Stimulated activated CD4-positive, alpha-beta T cell treated with anti-CD3 and anti-CD28 coated beads, Interleukin-4, amount 100 ng/mL, for 24 hours (primary cell): ENCODE measurements at regions not wholly inside any gene's neighbourhood (a gene's known extent, or its start where the extent isn't known, plus 50 kb on each side); places are given as distances from the start of the nearest gene placed in this dataset.

Source experiments
- DNase-seq: peaks from one replicate; pipeline ENCODE4 v3.0.0-alpha.2; 2020

DNA sequence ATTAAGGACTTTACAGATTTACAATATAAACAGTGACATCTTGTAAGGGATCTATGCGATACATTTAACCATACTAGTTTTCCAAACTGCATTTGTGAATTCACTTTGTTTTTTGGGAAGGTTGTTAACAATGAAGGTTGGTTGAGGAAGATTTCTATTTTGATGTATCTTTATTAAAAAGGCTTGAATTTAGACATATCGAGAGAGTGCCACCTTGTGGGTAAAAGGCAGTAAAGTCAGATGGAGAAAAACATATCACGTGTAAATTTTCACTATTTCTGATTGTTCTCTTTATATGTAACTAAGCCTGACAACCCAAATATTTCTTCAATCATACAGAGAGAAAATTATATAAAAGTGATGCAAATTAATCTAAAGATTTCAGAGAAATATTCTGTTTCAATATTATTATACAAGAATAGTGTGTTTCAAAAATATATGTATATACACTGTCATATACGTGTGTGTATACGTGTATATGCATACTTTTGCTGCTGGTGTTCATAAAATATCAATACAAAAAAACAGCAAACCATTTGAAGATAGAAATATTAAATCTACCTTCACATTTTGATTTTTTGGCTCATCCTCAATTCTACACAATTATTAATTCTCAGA is 988.6 kb downstream of the SORCS1 start:
- no peak for DNase-seq

DNA sequence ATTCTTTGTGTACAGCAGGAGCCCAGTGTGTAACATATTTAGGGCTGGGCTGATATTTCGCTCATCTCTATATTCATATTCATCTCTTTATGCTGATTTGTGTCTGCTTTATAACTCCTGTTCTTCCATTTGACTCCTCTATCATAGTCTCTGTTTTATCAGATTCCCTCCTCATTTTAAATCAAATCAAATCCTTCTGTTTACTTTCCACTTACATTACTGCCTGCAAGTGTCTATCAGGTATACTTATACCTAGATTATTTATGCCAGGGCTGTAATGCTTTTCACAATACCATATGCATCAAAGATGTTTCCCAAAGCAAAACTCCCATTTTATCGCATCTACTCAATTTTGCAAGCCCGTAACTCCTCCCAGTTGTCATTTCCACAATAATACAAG is 990.7 kb downstream of the SORCS1 start:
- DNase-seq: no peak

DNA sequence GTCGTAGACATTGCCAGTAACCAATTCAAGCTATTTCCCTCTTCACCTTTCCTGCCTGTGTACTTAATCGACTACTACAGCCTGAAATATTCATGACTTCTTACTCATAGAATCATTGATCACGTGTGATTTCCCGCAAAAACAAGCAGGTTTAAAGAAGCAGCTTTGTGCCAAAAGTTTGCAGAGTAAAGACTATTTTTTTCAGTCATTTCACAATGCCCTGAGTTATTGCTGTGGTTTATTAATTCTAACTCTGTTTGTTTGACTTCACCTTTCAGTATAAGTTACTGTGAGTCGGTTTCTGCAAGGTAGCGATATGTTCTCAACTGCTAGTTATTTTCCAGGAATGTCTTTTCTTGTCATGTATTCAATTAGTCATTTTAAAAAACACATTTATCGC is 995.3 kb downstream of the SORCS1 start:
- no peak for DNase-seq

DNA sequence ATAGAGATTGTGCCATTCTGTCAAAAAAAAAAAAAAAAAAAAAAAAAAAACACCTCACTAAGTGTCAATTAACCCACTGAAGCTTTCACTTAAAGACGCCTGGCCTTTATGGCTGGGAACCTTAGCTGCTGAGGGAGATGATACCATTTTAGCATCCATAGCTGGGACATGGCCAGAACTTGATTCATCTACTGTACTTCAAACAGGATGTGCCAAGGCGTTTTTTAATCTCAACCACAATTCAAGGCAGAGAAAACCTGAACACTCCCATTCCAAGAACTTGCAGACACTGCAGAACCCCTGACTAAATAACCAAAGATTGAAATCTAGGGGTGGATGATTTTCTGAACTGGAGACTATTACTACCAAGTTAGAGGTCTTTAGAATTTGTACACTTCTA is 996.6 kb downstream of the SORCS1 start:
- no peak for DNase-seq

DNA sequence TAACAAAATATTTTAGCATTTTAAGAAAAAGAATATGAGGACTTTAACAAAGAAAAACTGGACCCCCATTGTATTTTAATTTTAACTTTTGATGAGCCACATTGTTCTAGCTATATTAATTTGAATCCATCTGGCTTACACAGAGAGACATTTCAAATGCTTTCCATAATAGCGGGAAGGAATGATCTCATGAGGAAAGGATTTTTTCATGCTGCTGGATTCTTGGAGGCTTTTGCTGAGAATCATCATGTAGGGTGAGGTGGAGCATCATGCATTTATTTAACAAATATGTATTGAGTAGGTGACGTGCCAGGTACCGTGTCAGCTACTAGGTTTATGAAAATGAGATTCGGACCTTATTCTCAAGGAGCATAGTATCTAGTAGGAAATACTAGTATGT is 1006.3 kb downstream of the SORCS1 start:
- no peak for DNase-seq

DNA sequence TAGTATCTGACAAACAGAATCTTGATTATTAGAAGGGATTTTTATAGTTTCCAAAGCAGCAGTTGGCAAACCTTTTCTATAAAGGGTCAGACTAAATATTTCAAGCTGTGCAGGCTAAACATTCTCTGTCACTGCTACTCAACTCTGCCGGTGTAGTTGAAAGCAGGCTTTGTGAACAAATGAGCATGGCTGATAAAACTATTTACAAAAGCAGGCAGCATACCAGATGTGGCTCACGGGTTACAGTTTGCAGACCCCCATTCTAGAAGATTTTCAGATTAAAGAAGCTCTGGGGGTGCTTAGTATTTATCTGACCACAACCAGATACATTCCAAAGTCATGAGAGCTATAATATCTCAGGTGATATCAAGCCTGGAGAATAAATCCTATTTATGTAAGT is 1017.5 kb downstream of the SORCS1 start:
- no peak for DNase-seq

DNA sequence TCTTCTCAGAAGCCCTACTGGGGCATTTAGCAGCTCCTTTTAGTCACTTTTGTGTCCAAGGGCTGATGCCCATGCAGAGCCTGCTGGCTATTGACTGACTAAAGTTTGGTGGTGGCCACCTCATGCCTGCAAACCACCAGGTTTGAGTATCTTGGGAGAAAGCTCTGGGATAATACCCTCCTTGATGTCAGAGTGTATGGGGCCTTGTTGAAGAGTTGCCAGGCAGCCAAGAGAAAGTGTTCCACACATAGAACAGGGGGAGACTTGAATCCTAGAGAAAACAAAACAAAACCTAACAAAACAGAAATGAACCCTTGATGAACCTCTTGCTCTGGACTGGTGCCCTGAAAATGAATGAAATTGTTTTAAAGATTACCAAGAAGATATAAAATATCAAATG is 1024.6 kb downstream of the SORCS1 start:
- DNase-seq: no peak

DNA sequence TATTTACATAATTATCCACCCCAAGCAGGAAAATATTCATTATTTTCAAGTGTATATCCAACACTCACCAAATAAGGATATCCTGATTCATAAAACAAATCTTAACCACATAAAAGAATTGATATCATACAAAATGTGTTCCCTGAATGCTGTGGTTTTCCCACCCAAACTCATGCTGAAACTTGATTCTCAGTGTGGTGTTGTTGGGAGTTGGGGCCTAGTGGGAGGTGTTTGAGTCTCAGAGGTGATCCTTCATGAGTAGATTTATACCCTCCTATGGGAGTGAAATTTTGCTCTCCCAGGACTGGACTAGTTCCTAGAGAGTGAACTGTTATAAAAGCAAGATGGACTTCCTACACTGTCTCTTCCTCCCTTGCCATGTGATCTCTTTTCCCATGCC is 1028.3 kb downstream of the SORCS1 start:
- DNase-seq: no peak

DNA sequence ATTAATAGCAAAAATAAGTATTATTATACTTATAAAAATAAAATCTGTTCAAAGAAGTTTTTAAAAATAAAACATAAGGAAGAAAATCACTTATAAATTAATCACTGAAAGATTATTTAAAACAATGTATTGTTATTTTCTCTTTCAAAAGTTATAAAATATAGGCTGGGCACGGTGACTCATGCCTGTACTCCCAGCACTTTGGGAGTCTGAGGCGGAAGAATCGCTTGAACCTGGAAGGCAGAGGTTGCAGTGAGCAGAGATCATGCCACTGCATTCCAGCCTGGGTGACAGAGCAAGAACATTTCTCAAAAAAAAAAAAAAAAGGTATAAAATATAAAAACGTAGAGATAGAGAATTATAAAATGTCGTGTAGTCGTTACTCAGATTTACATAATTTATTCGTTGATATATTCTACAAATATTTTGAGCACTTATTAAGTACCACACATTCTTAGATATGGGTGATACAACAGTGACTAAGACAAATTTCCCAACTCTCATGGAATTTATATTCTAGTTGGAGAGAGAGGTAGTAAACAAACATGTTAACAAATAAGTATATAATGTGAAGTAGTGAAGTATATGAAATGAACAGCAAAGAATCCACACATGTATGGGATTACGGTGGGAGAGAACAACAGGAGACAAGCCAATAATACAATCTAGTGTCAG is 1030.0 kb downstream of the SORCS1 start:
- no peak for DNase-seq

DNA sequence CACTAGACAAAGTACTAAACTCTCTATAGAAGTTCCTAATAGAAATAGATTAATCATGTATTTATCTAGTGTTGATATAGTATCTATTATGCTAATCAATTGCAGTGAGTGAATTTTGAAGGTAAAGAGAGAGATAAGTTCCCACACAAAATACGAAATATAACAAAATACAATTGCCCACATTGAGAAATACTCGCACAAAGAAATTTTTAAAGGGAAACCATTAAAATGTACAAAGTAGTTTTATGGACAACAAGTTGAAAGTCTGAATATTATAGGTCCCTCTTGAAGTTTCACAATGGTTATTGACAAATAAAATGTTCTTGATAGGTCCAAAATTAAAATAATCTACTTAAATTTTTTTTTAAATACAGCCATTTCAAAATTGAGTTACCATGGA is 1031.1 kb downstream of the SORCS1 start:
- no peak for DNase-seq

- DNase-seq: no peak
Observed at GRCh38 chr10:106132956-106133355, 1031.5 kb downstream of the SORCS1 start.

- DNase-seq: no peak
Observed at GRCh38 chr10:106114656-106115186, 1049.8 kb downstream of the SORCS1 start.

GRCh38 chr10:106111246-106111645 is 1053.3 kb downstream of the SORCS1 start:
- no peak for DNase-seq

- DNase-seq: no peak
Observed at GRCh38 chr10:106107706-106108105, 1056.8 kb downstream of the SORCS1 start.

DNA sequence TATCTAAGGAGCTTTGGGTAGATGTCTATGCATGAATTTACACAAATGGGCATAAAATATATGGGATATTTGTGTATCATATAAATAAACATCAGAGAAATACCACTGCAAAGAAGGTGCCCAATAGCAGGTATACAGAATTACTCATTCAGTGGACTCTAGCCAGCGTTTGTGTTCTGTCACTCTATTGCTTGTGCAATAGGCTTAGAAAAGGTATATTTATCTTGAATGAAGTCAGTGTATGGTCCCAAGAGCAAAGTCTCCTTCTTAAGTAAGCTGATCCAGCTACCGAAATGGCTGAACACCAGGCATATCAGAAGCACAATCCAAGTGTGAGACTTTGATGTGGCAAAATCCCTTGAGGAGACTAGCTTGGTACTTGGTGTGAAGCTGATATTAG is 1058.4 kb downstream of the SORCS1 start:
- no peak for DNase-seq

DNA sequence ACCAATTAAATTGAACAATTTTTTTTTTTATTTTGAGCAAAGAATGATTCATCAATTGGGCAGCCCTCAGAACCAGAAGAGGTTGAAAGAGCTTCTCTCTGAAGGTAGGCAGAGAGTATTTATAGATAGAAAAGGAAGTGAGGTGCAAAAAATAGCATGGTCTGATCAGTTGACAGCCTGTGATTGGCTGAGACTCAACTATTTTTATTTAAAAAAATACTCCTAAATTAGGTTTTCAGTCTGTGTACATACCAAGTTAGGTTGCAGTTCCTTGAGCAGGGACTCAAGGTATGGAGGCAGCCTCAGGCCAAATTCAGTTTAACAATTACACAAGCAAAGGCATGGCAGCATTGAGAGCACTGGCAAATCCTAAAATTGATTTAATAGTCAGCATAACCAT is 1074.7 kb downstream of the SORCS1 start:
- no peak for DNase-seq

- DNase-seq: no peak
Observed at GRCh38 chr10:106086391-106086790, 1078.1 kb downstream of the SORCS1 start.

DNA sequence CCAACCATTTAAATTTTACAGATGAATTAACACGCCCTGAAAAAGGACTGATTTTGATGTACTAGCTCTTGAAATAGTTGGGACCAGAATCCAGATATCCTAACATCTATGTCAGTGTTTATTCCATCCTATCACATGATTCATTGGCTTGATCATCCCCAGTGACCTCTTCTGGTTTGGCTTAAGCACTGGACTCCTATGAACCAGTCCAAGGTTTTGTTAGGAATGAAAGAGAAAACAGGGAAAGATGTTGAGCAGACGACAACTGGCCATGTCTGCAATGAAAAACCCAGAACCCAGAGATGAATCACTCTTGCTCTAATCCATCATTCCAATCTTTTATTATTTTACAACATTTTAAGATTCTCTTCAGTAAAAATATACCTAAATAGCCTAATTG is 1080.9 kb downstream of the SORCS1 start:
- DNase-seq: no peak

DNA sequence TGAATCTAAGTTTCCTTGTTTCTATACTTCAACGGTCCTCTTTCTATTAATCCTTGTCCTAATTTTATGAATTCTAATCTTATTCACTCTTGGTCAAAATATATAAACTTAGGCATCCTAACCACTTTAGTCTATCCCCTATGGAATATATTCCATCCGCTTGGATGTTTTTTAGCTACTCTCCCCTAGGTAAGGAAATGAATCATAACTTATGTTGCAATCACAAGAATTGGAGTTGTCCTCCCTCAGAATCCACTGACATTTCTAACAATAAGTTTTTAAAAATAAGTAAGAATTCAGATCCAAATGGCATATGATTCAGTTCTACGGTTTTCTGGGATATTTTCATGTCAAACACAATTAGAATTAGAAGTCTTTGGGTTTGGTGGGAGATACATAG is 1081.6 kb downstream of the SORCS1 start:
- DNase-seq: no peak

GRCh38 chr10:106078895-106079576 is 1085.5 kb downstream of the SORCS1 start:
- no peak for DNase-seq

DNA sequence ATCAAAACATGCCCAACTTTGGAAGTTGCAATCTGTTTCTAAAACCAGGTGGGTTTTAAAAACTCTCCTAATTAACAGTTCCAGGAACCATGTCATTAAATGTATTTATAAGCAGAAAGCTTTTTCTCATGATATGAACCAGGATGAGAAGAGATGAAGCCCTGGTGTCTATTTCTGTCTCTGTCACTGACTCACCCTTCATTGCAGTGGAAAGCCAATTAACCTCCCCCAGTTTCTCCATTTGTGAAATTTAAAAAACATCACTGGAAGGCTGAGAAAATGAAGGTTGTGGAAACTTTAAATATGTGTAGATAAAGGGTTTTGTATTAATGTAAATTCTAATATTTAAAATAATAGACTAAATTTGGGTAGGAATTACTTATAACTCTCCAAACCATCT is 1088.0 kb downstream of the SORCS1 start:
- no peak for DNase-seq

DNA sequence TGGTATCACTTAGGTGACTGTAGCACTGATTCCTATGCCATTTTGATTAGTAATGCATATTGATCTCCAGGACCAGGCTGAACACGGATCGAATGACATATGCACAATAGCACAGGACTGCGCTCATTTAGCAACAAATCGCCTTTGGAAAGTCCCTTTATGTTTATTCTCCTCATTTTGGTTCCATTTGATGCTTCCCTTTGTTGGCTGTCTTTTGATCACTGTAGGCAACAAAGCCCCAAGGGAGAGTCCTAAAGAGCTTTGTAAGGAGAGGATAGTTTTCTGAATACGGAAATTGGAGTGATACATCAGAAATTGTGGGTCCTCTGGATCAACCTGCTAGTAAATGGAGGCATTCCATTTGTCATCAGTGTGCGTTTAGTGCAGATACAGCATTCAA is 1111.4 kb downstream of the SORCS1 start:
- DNase-seq: no peak

GRCh38 chr10:106044503-106044902 is 1120.0 kb downstream of the SORCS1 start:
- DNase-seq: no peak

GRCh38 chr10:106043863-106044262 is 1120.6 kb downstream of the SORCS1 start:
- no peak for DNase-seq
